H1 (cell line): ENCODE measurements at regions not wholly inside any gene's neighbourhood (a gene's known extent, or its start where the extent isn't known, plus 50 kb on each side); places are given as distances from the start of the nearest gene placed in this dataset.

Experiments
- CTCF ChIA-PET: fragments of 300-600 bp; sonication (Branson Sonifier 250); formaldehyde crosslinking; loops from one replicate; lab custom pipeline; 2021; ENCODE audit not compliant: partially characterized antibody; lab: Charles Lee
- POLR2A ChIA-PET: fragments of 300-600 bp; sonication (Branson Sonifier 250); formaldehyde crosslinking; loops from one replicate; lab custom pipeline; 2021; ENCODE audit warnings: inconsistent platforms; ENCODE audit not compliant: partially characterized antibody; lab: Charles Lee
- DNase-seq, 2 experiments: peaks; one replicate each; pipeline versions ENCODE4 v3.0.0 to v3.0.0-alpha.2; 2010 to 2022; ENCODE audit warnings: low spot score in 2 of 2, low read depth in 1 of 2, mixed read lengths in 1 of 2
- FAIRE-seq: peaks from 2 replicates; lab custom pipeline; 2011; peaks lifted over from hg19 to GRCh38; lab: Jason Lieb, UNC
- H2AFZ ChIP-seq: 2 replicates; pipeline ENCODE4 v1.8.1; 2012; ENCODE audit warnings: low read length, inconsistent platforms
- H2AK5ac ChIP-seq: 2 replicates; pipeline ENCODE4 v1.6.1; 2013; ENCODE audit warnings: low read depth, low read length
- H2BK120ac ChIP-seq: replicated peaks from 2 replicates; pipeline ENCODE3; 2013; ENCODE audit warnings: low read depth, low read length, inconsistent platforms
- H2BK12ac ChIP-seq: 2 replicates; pipeline ENCODE4 v1.6.1; 2013; ENCODE audit warnings: low read depth, low read length
- H2BK15ac ChIP-seq: 2 replicates; pipeline ENCODE4 v1.6.1; 2013; ENCODE audit warnings: low read length
- H2BK20ac ChIP-seq: 2 replicates; pipeline ENCODE4 v1.6.1; 2013; ENCODE audit warnings: low read length
- H2BK5ac ChIP-seq: 2 replicates; pipeline ENCODE4 v1.6.1; 2013; ENCODE audit warnings: low read depth, low read length
- H3K14ac ChIP-seq: 2 replicates; pipeline ENCODE4 v1.6.1; 2013; ENCODE audit warnings: inconsistent platforms; ENCODE audit not compliant: insufficient read length
- H3K18ac ChIP-seq: 2 replicates; pipeline ENCODE4 v1.6.1; 2013; ENCODE audit warnings: low read length; ENCODE audit errors: extremely low read depth
- H3K23ac ChIP-seq: 2 replicates; pipeline ENCODE4 v1.6.1; 2013; ENCODE audit warnings: inconsistent platforms; ENCODE audit not compliant: insufficient read length
- H3K23me2 ChIP-seq: 2 replicates; pipeline ENCODE4 v1.6.1; 2013; ENCODE audit warnings: low read depth, low read length
- H3K27ac ChIP-seq: 2 replicates; pipeline ENCODE4 v1.6.1; 2011; ENCODE audit warnings: low read depth, low read length, inconsistent platforms
- H3K27me3 ChIP-seq, 4 experiments: replicated peaks in 1 of 4; 1 replicate in 1 of 4; 2 replicates in 3 of 4; pipeline versions ENCODE4 v1.6.1 to v1.8.1; 2011 to 2013; ENCODE audit warnings: low read length in 3 of 4, mild to moderate bottlenecking in 3 of 4, inconsistent platforms in 2 of 4, mixed read lengths in 2 of 4, moderate library complexity in 1 of 4; ENCODE audit not compliant: control insufficient read depth in 3 of 4, insufficient read depth in 3 of 4; ENCODE audit errors: extremely low read depth in 1 of 4
- H3K36me3 ChIP-seq, 4 experiments: 2 replicates each; pipeline versions ENCODE4 v1.6.1 to v1.8.1; 2011 to 2013; ENCODE audit warnings: mild to moderate bottlenecking in 4 of 4, low read length in 3 of 4, moderate library complexity in 2 of 4, control low read depth in 1 of 4, inconsistent platforms in 1 of 4; ENCODE audit not compliant: insufficient read depth in 4 of 4, control insufficient read depth in 2 of 4
- H3K4ac ChIP-seq: replicated peaks from 2 replicates; pipeline ENCODE3; 2013; ENCODE audit warnings: low read length, low read depth, mixed read lengths, inconsistent platforms; ENCODE audit not compliant: insufficient read length
- H3K4me1 ChIP-seq, 4 experiments: replicated peaks in 1 of 4; 1 replicate in 1 of 4; 2 replicates in 3 of 4; pipeline versions ENCODE4 v1.6.1 to v1.8.1; 2011 to 2013; ENCODE audit warnings: low read length in 3 of 4, inconsistent platforms in 2 of 4, mixed read lengths in 1 of 4; ENCODE audit not compliant: insufficient read depth in 4 of 4, control insufficient read depth in 3 of 4
- H3K4me2 ChIP-seq, 2 experiments: 2 replicates each; pipeline versions ENCODE4 v1.6.1 to v1.8.1; 2011 to 2013; ENCODE audit warnings: low read depth in 2 of 2, low read length in 2 of 2, control low read depth in 1 of 2, inconsistent platforms in 1 of 2, mild to moderate bottlenecking in 1 of 2; ENCODE audit not compliant: insufficient read depth in 1 of 2
- H3K4me3 ChIP-seq, 4 experiments: fragments of 200-600, 300-600 bp in 1 of 4; sonication (generic), shearing (Covaris generic), sonication (Bioruptor Twin) in 1 of 4; 2 replicates each; pipeline versions ENCODE4 v1.5.1 to v1.8.1; 2011 to 2016; ENCODE audit warnings: low read length in 4 of 4, low read depth in 3 of 4, control low read depth in 2 of 4, inconsistent platforms in 2 of 4, mild to moderate bottlenecking in 2 of 4, mixed read lengths in 1 of 4, moderate library complexity in 1 of 4; ENCODE audit not compliant: insufficient read depth in 2 of 4; ENCODE audit errors: extremely low read depth in 1 of 4
- H3K56ac ChIP-seq: replicated peaks from 2 replicates; pipeline ENCODE3; 2013; ENCODE audit warnings: low read depth, mild to moderate bottlenecking, mixed read lengths, low read length, inconsistent platforms; ENCODE audit not compliant: insufficient read length
- H3K79me1 ChIP-seq: 2 replicates; pipeline ENCODE4 v1.6.1; 2013; ENCODE audit warnings: low read depth, low read length, control low read depth
- H3K79me2 ChIP-seq, 2 experiments: 2 replicates each; pipeline versions ENCODE4 v1.6.1 to v1.8.1; 2012 to 2013; ENCODE audit warnings: low read length in 2 of 2, mild to moderate bottlenecking in 2 of 2, inconsistent platforms in 1 of 2; ENCODE audit not compliant: insufficient read depth in 2 of 2, control insufficient read depth in 1 of 2
- H3K9ac ChIP-seq, 4 experiments: replicated peaks in 1 of 4; 1 replicate in 1 of 4; 2 replicates in 3 of 4; pipeline versions ENCODE4 v1.6.1 to v1.8.1; 2011 to 2013; ENCODE audit warnings: low read depth in 3 of 4, low read length in 3 of 4, control low read depth in 2 of 4, mild to moderate bottlenecking in 2 of 4, moderate library complexity in 2 of 4, inconsistent platforms in 1 of 4; ENCODE audit errors: extremely low read depth in 1 of 4
- H3K9me3 ChIP-seq, 2 experiments: 2 replicates each; pipeline versions ENCODE4 v1.6.1 to v1.8.1; 2012 to 2013; ENCODE audit warnings: mild to moderate bottlenecking in 2 of 2, moderate library complexity in 2 of 2, control low read depth in 1 of 2, inconsistent platforms in 1 of 2, low read depth in 1 of 2, low read length in 1 of 2, mixed read lengths in 1 of 2; ENCODE audit not compliant: insufficient read depth in 2 of 2
- H4K20me1 ChIP-seq, 2 experiments: replicated peaks in 1 of 2; 2 replicates each; pipeline versions ENCODE3 to v1.8.1; 2011 to 2013; ENCODE audit warnings: inconsistent platforms in 2 of 2, low read length in 2 of 2, mild to moderate bottlenecking in 1 of 2; ENCODE audit not compliant: insufficient read depth in 2 of 2, control insufficient read depth in 1 of 2
- H4K5ac ChIP-seq: 2 replicates; pipeline ENCODE4 v1.6.1; 2013; ENCODE audit warnings: low read length, low read depth, mixed read lengths, inconsistent platforms; ENCODE audit not compliant: insufficient read length
- H4K8ac ChIP-seq: 2 replicates; pipeline ENCODE4 v1.8.0; 2013; ENCODE audit warnings: mild to moderate bottlenecking, moderate library complexity, low read length, inconsistent platforms; ENCODE audit not compliant: insufficient read depth; ENCODE audit errors: extremely low read depth
- H4K91ac ChIP-seq: replicated peaks from 2 replicates; pipeline ENCODE3; 2013; ENCODE audit warnings: low read length, mixed read lengths, inconsistent platforms; ENCODE audit not compliant: insufficient read length
- CEBPB ChIP-seq: IDR thresholded peaks from 2 replicates; pipeline ENCODE4 v1.6.1; 2012; ENCODE audit warnings: low read depth, low read length
- CTBP2 ChIP-seq: IDR thresholded peaks from 2 replicates; pipeline ENCODE4 v1.7.0; 2011; ENCODE audit warnings: borderline replicate concordance, mild to moderate bottlenecking, moderate library complexity, mixed read lengths, low read length; ENCODE audit not compliant: insufficient read depth, insufficient read length
- EP300 ChIP-seq, 2 experiments: IDR thresholded peaks; 1 replicate in 1 of 2; 2 replicates in 1 of 2; pipeline ENCODE4 v1.6.1; 2011 to 2012; ENCODE audit warnings: low read depth in 2 of 2, low read length in 2 of 2, mild to moderate bottlenecking in 2 of 2, borderline replicate concordance in 1 of 2, inconsistent platforms in 1 of 2, moderate library complexity in 1 of 2
- MAFK ChIP-seq: IDR thresholded peaks from 2 replicates; pipeline ENCODE4 v1.6.1; 2012; ENCODE audit warnings: low read depth, mild to moderate bottlenecking, improper control_type of control experiment, low read length
- NANOG ChIP-seq: IDR thresholded peaks from 2 replicates; pipeline ENCODE4 v1.6.1; 2011; ENCODE audit warnings: low read length, low read depth, mild to moderate bottlenecking, inconsistent platforms; ENCODE audit not compliant: insufficient read depth, poor library complexity, severe bottlenecking
- NRF1 ChIP-seq: IDR thresholded peaks from 2 replicates; pipeline ENCODE4 v1.6.1; 2011; ENCODE audit warnings: mild to moderate bottlenecking, low read depth, low read length, improper control_type of control experiment
- POLR2AphosphoS5 ChIP-seq: IDR thresholded peaks from 2 replicates; pipeline ENCODE4 v1.6.1; 2011; ENCODE audit warnings: low read depth, low read length
- RAD21 ChIP-seq, 2 experiments: IDR thresholded peaks in 1 of 2; conservative IDR thresholded peaks in 1 of 2; 2 replicates each; pipeline ENCODE4 v1.6.1; 2011; ENCODE audit warnings: low read depth in 2 of 2, low read length in 2 of 2, improper control_type of control experiment in 1 of 2, inconsistent platforms in 1 of 2, mild to moderate bottlenecking in 1 of 2, moderate library complexity in 1 of 2
- RFX5 ChIP-seq: IDR thresholded peaks from 2 replicates; pipeline ENCODE4 v1.6.1; 2011; ENCODE audit warnings: low read depth, low read length, improper control_type of control experiment, borderline replicate concordance
- RNF2 ChIP-seq: fragments of 200-900, 300-1000 bp; sonication (generic); IDR thresholded peaks from 2 replicates; pipeline ENCODE4 v1.7.1; 2016; ENCODE audit warnings: borderline replicate concordance, low read depth, mild to moderate bottlenecking, antibody characterized with exemption, low read length; ENCODE audit not compliant: poor library complexity, severe bottlenecking; ENCODE audit errors: missing control alignments
- SAP30 ChIP-seq: fragments of 300-600 bp; sonication (generic); IDR thresholded peaks from 2 replicates; pipeline ENCODE4 v1.7.1; 2012; ENCODE audit warnings: low read length, moderate library complexity, mild to moderate bottlenecking, inconsistent platforms; ENCODE audit not compliant: insufficient read depth, insufficient replicate concordance
- SP1 ChIP-seq: IDR thresholded peaks from 2 replicates; pipeline ENCODE4 v1.6.1; 2011; ENCODE audit warnings: low read depth, low read length
- SRF ChIP-seq: IDR thresholded peaks from 2 replicates; pipeline ENCODE4 v1.6.1; 2011; ENCODE audit warnings: mild to moderate bottlenecking, low read depth, low read length, moderate library complexity
- TAF1 ChIP-seq: IDR thresholded peaks from 2 replicates; pipeline ENCODE4 v1.6.1; 2011; ENCODE audit warnings: mild to moderate bottlenecking, low read depth, low read length
- whole genome bisulfite sequencing, 2 experiments: shearing (Covaris generic) in 1 of 2; methylation state at CpG; one replicate each; pipeline versions ENCODE4 v1.1.6 to v1.1.7; 2013 to 2015; ENCODE audit warnings: low lambda C conversion rate in 2 of 2, mixed read lengths in 2 of 2, inconsistent platforms in 1 of 2, low coverage in 1 of 2, missing lambda C conversion rate in 1 of 2; ENCODE audit not compliant: insufficient replicate concordance in 2 of 2, insufficient coverage in 1 of 2, insufficient read length in 1 of 2; ENCODE audit errors: extremely low coverage in 1 of 2, missing lambda C conversion rate in 1 of 2; 5-methylcytosine and 5-hydroxymethylcytosine counted together

DNA sequence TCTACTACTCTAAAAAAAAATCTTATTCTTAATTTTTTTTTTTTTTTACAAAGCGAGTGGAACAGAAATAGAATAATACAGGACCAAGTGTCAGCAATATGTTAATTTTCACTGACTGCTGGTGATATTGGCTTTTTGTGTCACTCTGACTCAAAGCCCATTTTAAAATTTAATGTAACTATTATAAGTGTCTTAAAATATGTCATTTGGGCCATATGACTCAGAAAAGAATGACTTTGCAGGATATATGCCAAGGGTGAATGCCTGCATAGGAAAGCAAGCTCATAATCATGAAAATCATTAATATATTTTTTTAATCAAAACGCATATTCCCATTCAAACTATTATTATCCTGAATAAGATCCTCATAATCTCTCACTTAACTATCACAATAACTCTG lies 149.2 kb downstream of the GNAT3 start:
- Histone ChIP-seq H2BK120ac (no peak overlapping the region), H3K18ac (no peak overlapping the region), H4K20me1 (no peaks in the 10 kb centered on the region), H3K27ac (no peak overlapping the region), H3K27me3 (no peaks in the 10 kb centered on the region), H2BK20ac (no peak overlapping the region), H3K4me3 (no peak overlapping the region), H3K79me2 (no peaks in the 10 kb centered on the region), H3K9ac (no peak overlapping the region), H2BK5ac (no peak overlapping the region), H3K36me3 (no peaks in the 10 kb centered on the region), H3K9me3 (0 out of 4 replicates have a peak, but pooled peaks cover 0 to 3% of the 10 kb centered on the region in 2 experiments), H3K56ac (no peak overlapping the region), H2BK12ac (no peak overlapping the region), H3K4me2 (no peak overlapping the region), H2BK15ac (no peak overlapping the region), H3K23ac (no peak overlapping the region), H3K4me1 (no peaks in the 10 kb centered on the region), H2AK5ac (no peak overlapping the region), H4K8ac (no peak overlapping the region), H3K23me2 (no peaks in the 10 kb centered on the region), H4K5ac (no peak overlapping the region), H2AFZ (no peak overlapping the region), H3K4ac (no peak overlapping the region), H3K79me1 (no peaks in the 10 kb centered on the region), H3K14ac (no peak overlapping the region), H4K91ac (no peak overlapping the region)
- no peak for FAIRE-seq
- POLR2A ChIA-PET, result no interaction called here
- no peak for DNase-seq
- WGBS, 2 experiments, result 81 to 100% methylated on average over 1 to 2 of the region's 2 CpGs
- TF ChIP-seq RNF2, result no peak
- no peak for TF ChIP-seq NRF1
- no peak for TF ChIP-seq SRF
- no peak for TF ChIP-seq SAP30
- no peak for TF ChIP-seq CTBP2
- TF ChIP-seq RAD21 (IDR thresholded peaks at IDR 0.05 in 1 of 2, conservative IDR thresholded peaks at IDR 0.05 in 1 of 2; ENCODE audit: low read depth in 2 of 2, low read length in 2 of 2), result no peak
- no peak for TF ChIP-seq SP1
- TF ChIP-seq CEBPB, result no peak
- no peak for TF ChIP-seq EP300 (IDR thresholded peaks at IDR 0.05; ENCODE audit: borderline replicate concordance in 1 of 2, low read depth in 2 of 2, low read length in 2 of 2)
- TF ChIP-seq POLR2AphosphoS5, result no peak
- TF ChIP-seq NANOG, result no peak
- no peak for TF ChIP-seq RFX5
- no peak for TF ChIP-seq MAFK
- no peak for TF ChIP-seq TAF1
- TF ChIP-seq, all 59 proteins: peak for 0
- CTCF ChIA-PET, result no interaction called here
